ENCODE measurements at regions not wholly inside any gene's neighbourhood (a gene's known extent, or its start where the extent isn't known, plus 50 kb on each side); places are given as distances from the start of the nearest gene placed in this dataset.
A peak's percentile ranks its signal among the peaks of the same experiment; 100 is the strongest.

DNA sequence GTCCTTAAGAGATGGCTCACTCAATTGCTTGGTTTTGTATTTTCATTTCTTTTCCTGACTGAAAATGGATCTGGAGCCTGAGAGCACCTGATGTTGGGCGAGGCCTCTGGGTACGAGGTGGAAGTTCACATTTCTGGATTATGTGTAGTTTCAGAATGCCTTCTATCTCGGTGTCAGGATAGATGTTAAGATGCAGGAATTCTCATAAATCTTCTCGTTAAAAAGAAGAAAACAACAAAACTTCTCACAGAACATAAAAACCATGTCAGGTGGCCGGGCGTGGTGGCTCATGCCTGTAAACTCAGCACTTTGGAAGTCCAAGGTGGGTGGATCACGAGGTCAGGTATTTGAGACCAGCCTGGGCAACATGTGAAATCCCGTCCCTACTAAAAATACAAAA, 101.8 kb downstream of the RHOU start:
- no peak overlapping the region for H3K4me3 Mint-ChIP-seq
- DNase-seq, result no peak
- H3K36me3 Mint-ChIP-seq (ENCODE audit: low read depth), result no peaks in the 10 kb centered on the region
- TF ChIP-seq, protein P1, sequence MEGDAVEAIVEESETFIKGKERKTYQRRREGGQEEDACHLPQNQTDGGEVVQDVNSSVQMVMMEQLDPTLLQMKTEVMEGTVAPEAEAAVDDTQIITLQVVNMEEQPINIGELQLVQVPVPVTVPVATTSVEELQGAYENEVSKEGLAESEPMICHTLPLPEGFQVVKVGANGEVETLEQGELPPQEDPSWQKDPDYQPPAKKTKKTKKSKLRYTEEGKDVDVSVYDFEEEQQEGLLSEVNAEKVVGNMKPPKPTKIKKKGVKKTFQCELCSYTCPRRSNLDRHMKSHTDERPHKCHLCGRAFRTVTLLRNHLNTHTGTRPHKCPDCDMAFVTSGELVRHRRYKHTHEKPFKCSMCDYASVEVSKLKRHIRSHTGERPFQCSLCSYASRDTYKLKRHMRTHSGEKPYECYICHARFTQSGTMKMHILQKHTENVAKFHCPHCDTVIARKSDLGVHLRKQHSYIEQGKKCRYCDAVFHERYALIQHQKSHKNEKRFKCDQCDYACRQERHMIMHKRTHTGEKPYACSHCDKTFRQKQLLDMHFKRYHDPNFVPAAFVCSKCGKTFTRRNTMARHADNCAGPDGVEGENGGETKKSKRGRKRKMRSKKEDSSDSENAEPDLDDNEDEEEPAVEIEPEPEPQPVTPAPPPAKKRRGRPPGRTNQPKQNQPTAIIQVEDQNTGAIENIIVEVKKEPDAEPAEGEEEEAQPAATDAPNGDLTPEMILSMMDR (IDR thresholded peaks at IDR 0.05), result no peak
- H3K27me3 Mint-ChIP-seq (ENCODE audit: insufficient read depth), result peaks cover 2% of the 10 kb centered on the region; the same call in 1 of the 2 replicates
- peaks cover 20% of the 10 kb centered on the region for H3K9me3 Mint-ChIP-seq
- H3K27ac Mint-ChIP-seq, result no peak overlapping the region
- no peaks in the 10 kb centered on the region; the same call in 1 of the 2 replicates for H3K4me1 Mint-ChIP-seq (ENCODE audit: low read depth)

GRCh38 chr1:228837817-228838716, 102.8 kb downstream of the RHOU start:
- Mint-ChIP-seq H3K27me3 (ENCODE audit: insufficient read depth) (peaks cover 2% of the 10 kb centered on the region; the same call in 1 of the 2 replicates), H3K36me3 (ENCODE audit: low read depth) (no peaks in the 10 kb centered on the region), H3K9me3 (peaks cover 28% of the 10 kb centered on the region), H3K4me3 (no peak overlapping the region), H3K4me1 (ENCODE audit: low read depth) (no peaks in the 10 kb centered on the region; the same call in 1 of the 2 replicates), H3K27ac (no peak overlapping the region)
- TF ChIP-seq, protein P1 (IDR thresholded peaks at IDR 0.05), result no peak
- DNase-seq, result peak; percentile 25

- Mint-ChIP-seq H3K9me3 (peaks cover 32% of the 10 kb centered on the region), H3K27ac (no peak overlapping the region), H3K4me3 (no peak overlapping the region), H3K4me1 (ENCODE audit: low read depth) (no peaks in the 10 kb centered on the region; the same call in 1 of the 2 replicates), H3K27me3 (ENCODE audit: insufficient read depth) (peaks cover 2% of the 10 kb centered on the region; the same call in 1 of the 2 replicates), H3K36me3 (ENCODE audit: low read depth) (no peaks in the 10 kb centered on the region)
- TF ChIP-seq, protein P1 (IDR thresholded peaks at IDR 0.05), result no peak
- no peak for DNase-seq
These were observed 103.6 kb downstream of the RHOU start for GRCh38 chr1:228838717-228839500.

GRCh38 chr1:228839656-228840055, 104.4 kb downstream of the RHOU start:
- DNase-seq, result no peak
- TF ChIP-seq, protein P1 (IDR thresholded peaks at IDR 0.05), result no peak
- Mint-ChIP-seq H3K9me3 (peaks cover 32% of the 10 kb centered on the region), H3K36me3 (ENCODE audit: low read depth) (no peaks in the 10 kb centered on the region), H3K4me3 (no peak overlapping the region), H3K27me3 (ENCODE audit: insufficient read depth) (peaks cover 2% of the 10 kb centered on the region; the same call in 1 of the 2 replicates), H3K27ac (no peak overlapping the region), H3K4me1 (ENCODE audit: low read depth) (no peaks in the 10 kb centered on the region; the same call in 1 of the 2 replicates)

DNA sequence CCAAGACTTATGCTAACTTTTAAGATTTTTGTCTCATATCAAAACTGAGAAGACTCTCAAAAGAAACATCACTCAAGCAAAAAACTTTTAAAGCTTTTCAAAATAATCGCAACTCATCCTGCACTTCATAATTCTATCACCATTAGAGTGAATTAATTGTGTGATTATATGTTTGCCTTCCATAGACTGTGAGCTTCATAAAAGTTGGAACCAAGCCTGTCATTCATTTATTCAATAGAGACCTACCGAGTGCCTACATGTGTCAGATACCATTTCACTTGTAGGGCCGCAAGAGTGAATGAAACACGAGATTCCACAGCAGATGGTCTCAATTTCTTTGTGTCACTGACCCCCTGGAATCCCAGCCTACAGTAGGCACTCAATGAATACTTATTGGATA, 106.4 kb downstream of the RHOU start:
- Mint-ChIP-seq H3K4me3 (no peak overlapping the region), H3K4me1 (ENCODE audit: low read depth) (no peaks in the 10 kb centered on the region; the same call in 1 of the 2 replicates), H3K27ac (no peak overlapping the region)

More for the DNA sequence above, 106.4 kb downstream of the RHOU start:
- Mint-ChIP-seq H3K36me3 (ENCODE audit: low read depth) (no peaks in the 10 kb centered on the region), H3K27me3 (ENCODE audit: insufficient read depth) (no peaks in the 10 kb centered on the region; the same call in 1 of the 2 replicates), H3K9me3 (peaks cover 29% of the 10 kb centered on the region)
- TF ChIP-seq, protein P1 (IDR thresholded peaks at IDR 0.05), result no peak
- no peak for DNase-seq

Measured in HFFc6 (cell line).